Medulla oblongata (tissue), 1 donor: ENCODE measurements at regions not wholly inside any gene's neighbourhood (a gene's known extent, or its start where the extent isn't known, plus 50 kb on each side); places are given as distances from the start of the nearest gene placed in this dataset.
"Not testable (repeated sequence)": the region's sequence is repeated elsewhere in the genome, so short reads cannot be mapped to it uniquely, and the experiment has no call there.

Experiments used
- DNase-seq: peaks from one replicate; pipeline ENCODE4 v3.0.0-alpha.2; 2015; ENCODE audit errors: extremely low spot score

- DNase-seq = no peak
These were observed 85.6 kb upstream of the SNX7 start for GRCh38 chr1:98575955-98576354.

- no peak for DNase-seq
These were observed 95.6 kb upstream of the SNX7 start for GRCh38 chr1:98565951-98566350.

GRCh38 chr1:98559291-98559690 is 102.2 kb upstream of the SNX7 start:
- DNase-seq = no peak

GRCh38 chr1:98557895-98558294 is 103.6 kb upstream of the SNX7 start:
- peak; percentile 45 for DNase-seq

GRCh38 chr1:98556521-98557158 is 104.9 kb upstream of the SNX7 start:
- no peak for DNase-seq

- no peak for DNase-seq
These were observed 105.7 kb upstream of the SNX7 start for GRCh38 chr1:98555814-98556213.

GRCh38 chr1:98552576-98553074 is 108.9 kb upstream of the SNX7 start:
- DNase-seq = not testable (repeated sequence)

GRCh38 chr1:98550076-98550475 is 111.4 kb upstream of the SNX7 start:
- no peak for DNase-seq

- no peak for DNase-seq
These were observed 115.2 kb upstream of the SNX7 start for GRCh38 chr1:98546319-98546718.

- no peak for DNase-seq
These were observed 123.4 kb upstream of the SNX7 start for GRCh38 chr1:98538106-98538505.

GRCh38 chr1:98523256-98523655 is 138.3 kb upstream of the SNX7 start:
- no peak for DNase-seq

- DNase-seq = no peak
These were observed 145.2 kb upstream of the SNX7 start for GRCh38 chr1:98516306-98516705.

GRCh38 chr1:98515744-98516143 is 145.8 kb upstream of the SNX7 start:
- DNase-seq = no peak

GRCh38 chr1:98512216-98512615 is 149.3 kb upstream of the SNX7 start:
- DNase-seq = not testable (repeated sequence)

- DNase-seq = no peak
These were observed 157.8 kb upstream of the SNX7 start for GRCh38 chr1:98503771-98504170.

GRCh38 chr1:98502937-98503336 is 158.6 kb upstream of the SNX7 start:
- DNase-seq = no peak

- no peak for DNase-seq
These were observed 161.2 kb upstream of the SNX7 start for GRCh38 chr1:98500324-98500723.

GRCh38 chr1:98498651-98499050 is 162.9 kb upstream of the SNX7 start:
- DNase-seq = no peak

GRCh38 chr1:98497497-98497896 is 164.0 kb upstream of the SNX7 start:
- no peak for DNase-seq

- DNase-seq = no peak
These were observed 165.1 kb upstream of the SNX7 start for GRCh38 chr1:98496256-98496995.

GRCh38 chr1:98493469-98493868 is 168.1 kb upstream of the SNX7 start:
- no peak for DNase-seq

- DNase-seq = no peak
These were observed 171.4 kb upstream of the SNX7 start for GRCh38 chr1:98490099-98490498.

- no peak for DNase-seq
These were observed 173.9 kb upstream of the SNX7 start for GRCh38 chr1:98487620-98488019.
